ENCODE measurements at regions not wholly inside any gene's neighbourhood (a gene's known extent, or its start where the extent isn't known, plus 50 kb on each side); places are given as distances from the start of the nearest gene placed in this dataset.
"Not testable (repeated sequence)": the region's sequence is repeated elsewhere in the genome, so short reads cannot be mapped to it uniquely, and the experiment has no call there.

GRCh38 chr3:147672035-147672434 lies 262.9 kb downstream of the ZIC1 start:
- Mint-ChIP-seq H3K4me1 (no peaks in the 10 kb centered on the region), H3K4me3 (no peak overlapping the region), H3K27ac (no peak overlapping the region), H3K27me3 (no peaks in the 10 kb centered on the region), H3K9me3 (no peaks in the 10 kb centered on the region), H3K36me3 (no peaks in the 10 kb centered on the region)
- CTCF ChIA-PET, result no interaction called here
- no peak for DNase-seq

GRCh38 chr3:147672436-147672835 lies 263.3 kb downstream of the ZIC1 start:
- DNase-seq, result no peak
- Mint-ChIP-seq H3K27ac (no peak overlapping the region), H3K4me3 (no peak overlapping the region), H3K4me1 (no peaks in the 10 kb centered on the region), H3K27me3 (no peaks in the 10 kb centered on the region), H3K9me3 (no peaks in the 10 kb centered on the region), H3K36me3 (no peaks in the 10 kb centered on the region)
- CTCF ChIA-PET, result no interaction called here

- no peak overlapping the region for H3K27ac Mint-ChIP-seq
- H3K4me3 Mint-ChIP-seq, result no peak overlapping the region
- H3K4me1 Mint-ChIP-seq, result no peaks in the 10 kb centered on the region
- H3K27me3 Mint-ChIP-seq, result no peaks in the 10 kb centered on the region
- no peaks in the 10 kb centered on the region for H3K36me3 Mint-ChIP-seq
- peaks cover 1% of the 10 kb centered on the region for H3K9me3 Mint-ChIP-seq
- CTCF ChIA-PET, result no interaction called here
- no peak for DNase-seq
These were observed 266.6 kb downstream of the ZIC1 start for GRCh38 chr3:147675761-147676160.

GRCh38 chr3:147680837-147681483 lies 271.8 kb downstream of the ZIC1 start:
- CTCF ChIA-PET, result no interaction called here
- H3K36me3 Mint-ChIP-seq, result no peaks in the 10 kb centered on the region

GRCh38 chr3:147688868-147689267 lies 279.7 kb downstream of the ZIC1 start:
- no peaks in the 10 kb centered on the region for H3K4me1 Mint-ChIP-seq
- peaks cover 8% of the 10 kb centered on the region for H3K9me3 Mint-ChIP-seq
- H3K36me3 Mint-ChIP-seq, result no peaks in the 10 kb centered on the region
- no peak overlapping the region for H3K4me3 Mint-ChIP-seq
- CTCF ChIA-PET, result interaction anchor here (0.5 kb wide), 1 partner anchor 474 kb away, joined by 3 read pairs; no protein-coding TSS in a partner anchor
- H3K27me3 Mint-ChIP-seq, result no peaks in the 10 kb centered on the region
- H3K27ac Mint-ChIP-seq, result no peak overlapping the region
- DNase-seq, result no peak

More at GRCh38 chr3:147680837-147681483, 271.8 kb downstream of the ZIC1 start:
- H3K27ac Mint-ChIP-seq, result no peak overlapping the region
- H3K4me3 Mint-ChIP-seq, result no peak overlapping the region
- no peaks in the 10 kb centered on the region for H3K4me1 Mint-ChIP-seq
- no peak for DNase-seq
- H3K27me3 Mint-ChIP-seq, result no peaks in the 10 kb centered on the region
- H3K9me3 Mint-ChIP-seq, result peaks cover 9% of the 10 kb centered on the region

- Mint-ChIP-seq H3K27ac (no peak overlapping the region), H3K4me3 (no peak overlapping the region), H3K9me3 (no peaks in the 10 kb centered on the region), H3K36me3 (no peaks in the 10 kb centered on the region), H3K4me1 (no peaks in the 10 kb centered on the region), H3K27me3 (no peaks in the 10 kb centered on the region)
- CTCF ChIA-PET, result no interaction called here
- DNase-seq, result no peak
These were observed 290.1 kb downstream of the ZIC1 start for GRCh38 chr3:147699175-147699838.

- CTCF ChIA-PET, result no interaction called here
- no peaks in the 10 kb centered on the region for H3K36me3 Mint-ChIP-seq
- no peak overlapping the region for H3K27ac Mint-ChIP-seq
- H3K4me1 Mint-ChIP-seq, result no peaks in the 10 kb centered on the region
- H3K27me3 Mint-ChIP-seq, result no peaks in the 10 kb centered on the region
- no peak for DNase-seq
- no peaks in the 10 kb centered on the region for H3K9me3 Mint-ChIP-seq
- no peak overlapping the region for H3K4me3 Mint-ChIP-seq
These were observed 292.0 kb downstream of the ZIC1 start for GRCh38 chr3:147701195-147701594.

- Mint-ChIP-seq H3K4me1 (no peaks in the 10 kb centered on the region), H3K27me3 (no peaks in the 10 kb centered on the region), H3K27ac (no peak overlapping the region), H3K4me3 (no peak overlapping the region), H3K9me3 (no peaks in the 10 kb centered on the region), H3K36me3 (no peaks in the 10 kb centered on the region)
- CTCF ChIA-PET, result no interaction called here
- DNase-seq, result no peak
These were observed 293.3 kb downstream of the ZIC1 start for GRCh38 chr3:147702509-147702908.

GRCh38 chr3:147705651-147706051 lies 296.5 kb downstream of the ZIC1 start:
- H3K27ac Mint-ChIP-seq, result no peak overlapping the region
- no peak overlapping the region for H3K4me3 Mint-ChIP-seq
- CTCF ChIA-PET, result no interaction called here
- DNase-seq, result no peak
- no peaks in the 10 kb centered on the region for H3K27me3 Mint-ChIP-seq
- peaks cover 9% of the 10 kb centered on the region for H3K9me3 Mint-ChIP-seq
- no peaks in the 10 kb centered on the region for H3K36me3 Mint-ChIP-seq
- no peaks in the 10 kb centered on the region for H3K4me1 Mint-ChIP-seq

- DNase-seq, H3K4me3 Mint-ChIP-seq, CTCF ChIA-PET, H3K9me3 Mint-ChIP-seq, H3K27ac Mint-ChIP-seq, H3K36me3 Mint-ChIP-seq, H3K4me1 Mint-ChIP-seq, H3K27me3 Mint-ChIP-seq: not testable (repeated sequence)
These were observed 301.6 kb downstream of the ZIC1 start for GRCh38 chr3:147710753-147711152.

GRCh38 chr3:147712357-147712756 lies 303.2 kb downstream of the ZIC1 start:
- Mint-ChIP-seq H3K4me1 (no peaks in the 10 kb centered on the region), H3K27ac (no peak overlapping the region), H3K36me3 (no peaks in the 10 kb centered on the region), H3K27me3 (no peaks in the 10 kb centered on the region), H3K4me3 (no peak overlapping the region), H3K9me3 (peaks cover 9% of the 10 kb centered on the region)
- CTCF ChIA-PET, result interaction anchor here (0.6 kb wide), 1 partner anchor 669 kb away, joined by 3 read pairs; no protein-coding TSS in a partner anchor
- DNase-seq, result no peak

GRCh38 chr3:147712758-147713157 lies 303.6 kb downstream of the ZIC1 start:
- H3K9me3 Mint-ChIP-seq, H3K4me3 Mint-ChIP-seq, H3K27me3 Mint-ChIP-seq, H3K4me1 Mint-ChIP-seq, DNase-seq, H3K27ac Mint-ChIP-seq, H3K36me3 Mint-ChIP-seq: not testable (repeated sequence)
- CTCF ChIA-PET, result interaction anchor here (0.6 kb wide), 1 partner anchor 670 kb away, joined by 3 read pairs; no protein-coding TSS in a partner anchor

GRCh38 chr3:147713234-147714133 lies 304.3 kb downstream of the ZIC1 start:
- Mint-ChIP-seq H3K36me3 (no peaks in the 10 kb centered on the region), H3K4me3 (no peak overlapping the region), H3K27ac (no peak overlapping the region), H3K4me1 (no peaks in the 10 kb centered on the region), H3K27me3 (no peaks in the 10 kb centered on the region), H3K9me3 (peaks cover 9% of the 10 kb centered on the region)
- CTCF ChIA-PET, result interaction anchor here (0.6 kb wide), 1 partner anchor 671 kb away, joined by 3 read pairs; no protein-coding TSS in a partner anchor
- no peak for DNase-seq

GRCh38 chr3:147729641-147730040 lies 320.5 kb downstream of the ZIC1 start:
- no peaks in the 10 kb centered on the region for H3K36me3 Mint-ChIP-seq
- H3K4me1 Mint-ChIP-seq, result no peaks in the 10 kb centered on the region
- no peak for DNase-seq
- CTCF ChIA-PET, result no interaction called here
- no peak overlapping the region for H3K27ac Mint-ChIP-seq
- peaks cover 3% of the 10 kb centered on the region for H3K9me3 Mint-ChIP-seq
- no peaks in the 10 kb centered on the region for H3K27me3 Mint-ChIP-seq
- H3K4me3 Mint-ChIP-seq, result no peak overlapping the region
